Neuronal stem cell (in vitro differentiated cells): ENCODE measurements at regions not wholly inside any gene's neighbourhood (a gene's known extent, or its start where the extent isn't known, plus 50 kb on each side); places are given as distances from the start of the nearest gene placed in this dataset.

ENCODE experiments used
- DNase-seq: peaks from one replicate; pipeline ENCODE4 v3.0.0-alpha.2; 2013; ENCODE audit warnings: low spot score
- H2AFZ ChIP-seq: one replicate; pipeline ENCODE4 v1.6.1; 2013; ENCODE audit warnings: mild to moderate bottlenecking, low read length, inconsistent platforms
- H2AK5ac ChIP-seq: 2 replicates; pipeline ENCODE4 v1.6.1; 2013; ENCODE audit warnings: low read depth, mild to moderate bottlenecking, inconsistent platforms, low read length, moderate library complexity, mixed read lengths
- H2BK120ac ChIP-seq: 2 replicates; pipeline ENCODE4 v1.6.1; 2013; ENCODE audit warnings: low read depth, mild to moderate bottlenecking, inconsistent platforms, low read length, moderate library complexity, mixed read lengths
- H2BK12ac ChIP-seq: one replicate; pipeline ENCODE4 v1.6.1; 2013; ENCODE audit warnings: low read length, inconsistent platforms
- H2BK15ac ChIP-seq: 2 replicates; pipeline ENCODE4 v1.6.1; 2013; ENCODE audit warnings: mild to moderate bottlenecking, low read length, inconsistent platforms, mixed read lengths
- H2BK5ac ChIP-seq: one replicate; pipeline ENCODE4 v1.6.1; 2013; ENCODE audit warnings: inconsistent platforms, mild to moderate bottlenecking, low read length, moderate library complexity
- H3K14ac ChIP-seq: one replicate; pipeline ENCODE4 v1.6.1; 2013; ENCODE audit warnings: low read length, inconsistent platforms
- H3K18ac ChIP-seq: 2 replicates; pipeline ENCODE4 v1.6.1; 2013; ENCODE audit warnings: low read length, inconsistent platforms
- H3K23ac ChIP-seq: 2 replicates; pipeline ENCODE4 v1.6.1; 2013; ENCODE audit warnings: low read depth, mild to moderate bottlenecking, mixed read lengths, low read length, inconsistent platforms; ENCODE audit not compliant: poor library complexity
- H3K27ac ChIP-seq: replicated peaks from 3 replicates; pipeline ENCODE4 v1.5.1; 2013; ENCODE audit warnings: low read length, inconsistent platforms
- H3K27me3 ChIP-seq, 3 experiments: 2 replicates each; pipeline ENCODE4 v1.6.1; 2013; ENCODE audit warnings: low read length in 3 of 3, mild to moderate bottlenecking in 2 of 3, inconsistent platforms in 1 of 3, low read depth in 1 of 3, mixed read lengths in 1 of 3, moderate library complexity in 1 of 3; ENCODE audit not compliant: control insufficient read depth in 3 of 3, insufficient read depth in 3 of 3
- H3K36me3 ChIP-seq, 2 donors: replicated peaks in 1 of 2; 2 replicates each; pipeline ENCODE4 v1.6.1; 2013; ENCODE audit warnings: low read length in 2 of 2; ENCODE audit not compliant: control insufficient read depth in 2 of 2, insufficient read depth in 2 of 2
- H3K4ac ChIP-seq: 2 replicates; pipeline ENCODE4 v1.6.1; 2013; ENCODE audit warnings: inconsistent platforms, mild to moderate bottlenecking, low read length, moderate library complexity
- H3K4me1 ChIP-seq, 2 donors: 1 replicate in 1 of 2; 2 replicates in 1 of 2; pipeline ENCODE4 v1.6.1; 2013; ENCODE audit warnings: low read length in 2 of 2, low read depth in 1 of 2; ENCODE audit not compliant: control insufficient read depth in 2 of 2, insufficient read depth in 1 of 2
- H3K4me2 ChIP-seq: one replicate; pipeline ENCODE4 v1.6.1; 2013; ENCODE audit warnings: mild to moderate bottlenecking, low read length, inconsistent platforms; ENCODE audit not compliant: insufficient read depth, poor library complexity, severe bottlenecking
- H3K4me3 ChIP-seq, 2 donors: 2 replicates each; pipeline ENCODE4 v1.5.1; 2013; ENCODE audit warnings: low read length in 2 of 2, mild to moderate bottlenecking in 2 of 2, inconsistent platforms in 1 of 2, moderate library complexity in 1 of 2
- H3K79me1 ChIP-seq: one replicate; pipeline ENCODE4 v1.6.1; 2013; ENCODE audit warnings: low read depth, mild to moderate bottlenecking, inconsistent platforms, low read length, moderate library complexity
- H3K9ac ChIP-seq: one replicate; pipeline ENCODE4 v1.6.1; 2013; ENCODE audit warnings: mild to moderate bottlenecking, low read depth, low read length, inconsistent platforms; ENCODE audit not compliant: poor library complexity
- H3K9me3 ChIP-seq, 2 donors: replicated peaks in 1 of 2; 2 replicates each; pipeline versions ENCODE3 to v1.6.1; 2013; ENCODE audit warnings: low read length in 2 of 2, mild to moderate bottlenecking in 2 of 2, inconsistent platforms in 1 of 2, low read depth in 1 of 2, mixed read lengths in 1 of 2, moderate library complexity in 1 of 2; ENCODE audit not compliant: control insufficient read depth in 2 of 2, insufficient read depth in 1 of 2
- H4K8ac ChIP-seq: one replicate; pipeline ENCODE4 v1.6.1; 2013; ENCODE audit warnings: low read depth, mild to moderate bottlenecking, inconsistent platforms, low read length, moderate library complexity
- H4K91ac ChIP-seq: one replicate; pipeline ENCODE4 v1.6.1; 2013; ENCODE audit warnings: low read length, low read depth, mild to moderate bottlenecking, inconsistent platforms; ENCODE audit not compliant: poor library complexity
- WGBS, 2 donors: extraction: QIAGEN DNeasy Blood & Tissue Kit; methylation state at CpG; one replicate each; pipeline ENCODE4 v1.1.7; 2013; ENCODE audit warnings: missing lambda C conversion rate in 2 of 2, mixed read lengths in 1 of 2; ENCODE audit not compliant: insufficient read length in 2 of 2, insufficient replicate concordance in 1 of 2; ENCODE audit errors: extremely low coverage in 2 of 2; 5-methylcytosine and 5-hydroxymethylcytosine counted together

DNA sequence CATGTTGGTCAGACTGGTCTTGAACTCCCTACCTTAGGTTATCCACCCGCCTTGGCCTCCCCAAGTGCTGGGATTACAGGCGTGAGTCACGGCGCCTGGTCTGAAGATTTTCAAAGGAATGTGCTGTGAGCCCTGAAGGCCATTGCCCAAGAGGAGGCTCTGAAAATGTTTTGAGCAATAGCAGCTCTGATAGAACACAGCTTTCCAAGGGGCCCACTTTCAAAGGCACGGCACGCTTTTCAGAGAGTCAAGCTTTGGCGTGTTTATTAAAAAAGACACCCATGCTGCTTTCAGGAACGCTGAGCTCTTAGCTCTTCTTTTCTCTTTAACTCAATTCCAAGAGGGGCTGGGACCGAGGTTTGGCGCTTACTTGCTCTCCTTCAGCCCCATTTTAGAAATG, 73.8 kb upstream of the CDON start:
- no peak for DNase-seq
- Histone ChIP-seq H3K27ac (no peak overlapping the region), H3K9ac (no peak overlapping the region), H2BK15ac (no peak overlapping the region), H3K27me3 (peaks cover 0 to 99% (median 0%) of the 10 kb centered on the region in 3 experiments), H2AK5ac (no peak overlapping the region), H3K4me2 (no peak overlapping the region), H2BK12ac (no peak overlapping the region), H3K9me3 (peaks cover 0 to 7% of the 10 kb centered on the region in 2 donors), H2BK120ac (no peak overlapping the region), H3K4me1 (peaks cover 0 to 21% of the 10 kb centered on the region in 2 donors), H3K36me3 (no peaks in the 10 kb centered on the region), H3K23ac (no peak overlapping the region), H4K8ac (no peak overlapping the region), H4K91ac (no peak overlapping the region), H3K14ac (no peak overlapping the region), H2AFZ (no peak overlapping the region), H3K4ac (no peak overlapping the region), H3K79me1 (no peaks in the 10 kb centered on the region), H3K18ac (no peak overlapping the region), H2BK5ac (no peak overlapping the region), H3K4me3 (no peak overlapping the region)
- WGBS, 2 donors: no CpG with 5 or more reads among the region's 10 CpGs

DNA sequence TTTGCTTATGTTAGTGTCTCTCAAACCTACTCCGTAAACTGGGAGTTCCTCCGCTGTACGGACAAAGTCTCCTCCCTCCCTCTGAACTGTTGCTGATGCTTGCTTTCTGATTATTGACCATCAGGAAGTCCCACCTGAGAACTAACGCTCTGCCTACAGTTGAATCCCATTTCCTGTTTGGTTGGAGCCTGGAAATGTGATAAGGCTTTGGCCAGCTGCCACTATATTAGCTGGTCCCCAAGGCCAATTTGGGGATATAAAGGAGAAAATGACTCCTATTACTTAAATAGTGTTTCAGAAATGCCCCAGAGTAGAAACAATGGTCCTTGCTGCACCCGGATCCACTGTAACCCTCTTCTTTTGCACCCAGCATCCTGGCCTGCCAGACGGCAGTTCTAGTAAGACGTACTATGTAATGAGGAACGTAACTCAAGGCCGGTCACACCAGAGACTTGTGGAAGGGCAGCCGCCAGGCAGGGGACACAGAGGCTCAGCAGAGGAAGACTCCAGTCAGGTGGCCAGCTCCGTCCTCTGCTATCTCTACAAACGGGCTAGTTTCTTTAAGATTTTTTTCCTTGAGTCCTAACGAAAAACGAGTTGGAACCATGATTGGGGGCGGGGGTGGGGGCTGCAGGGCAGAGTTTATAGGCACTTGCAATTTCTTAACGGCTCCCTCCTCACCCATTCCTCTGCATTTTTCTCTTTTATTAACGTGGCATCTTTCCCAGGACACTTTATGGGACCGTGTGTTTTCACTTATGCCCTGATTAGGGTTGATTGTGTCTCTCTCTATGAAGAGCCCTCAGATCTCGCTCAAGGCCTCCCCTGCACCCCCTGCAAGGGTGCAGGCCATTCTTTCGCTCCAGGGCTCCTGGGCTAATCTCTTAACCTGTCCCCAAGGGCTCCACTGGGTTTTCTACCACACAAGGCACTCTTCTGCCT, 72.8 kb upstream of the CDON start:
- no peak overlapping the region for H2AK5ac ChIP-seq
- no peak overlapping the region for H2BK15ac ChIP-seq
- H3K4me3 ChIP-seq: no peak overlapping the region
- H3K14ac ChIP-seq: no peak overlapping the region
- no peak overlapping the region for H2AFZ ChIP-seq
- H2BK120ac ChIP-seq: no peak overlapping the region
- no peak overlapping the region for H2BK5ac ChIP-seq
- H3K36me3 ChIP-seq: no peaks in the 10 kb centered on the region
- H3K9ac ChIP-seq: no peak overlapping the region
- no peak overlapping the region for H3K4me2 ChIP-seq
- WGBS, 2 donors: no CpG with 5 or more reads among the region's 20 CpGs
- H3K4ac ChIP-seq: no peak overlapping the region
- H3K27ac ChIP-seq: no peak overlapping the region
- DNase-seq: no peak
- no peaks in the 10 kb centered on the region for H3K79me1 ChIP-seq
- no peak overlapping the region for H3K18ac ChIP-seq
- no peak overlapping the region for H4K8ac ChIP-seq
- H3K9me3 ChIP-seq: peaks cover 0 to 10% of the 10 kb centered on the region in 2 donors
- H2BK12ac ChIP-seq: no peak overlapping the region
- no peak overlapping the region for H3K23ac ChIP-seq
- peaks cover 0 to 18% of the 10 kb centered on the region in 2 donors for H3K4me1 ChIP-seq
- peaks cover 0 to 95% (median 0%) of the 10 kb centered on the region in 3 experiments for H3K27me3 ChIP-seq
- H4K91ac ChIP-seq: no peak overlapping the region

DNA sequence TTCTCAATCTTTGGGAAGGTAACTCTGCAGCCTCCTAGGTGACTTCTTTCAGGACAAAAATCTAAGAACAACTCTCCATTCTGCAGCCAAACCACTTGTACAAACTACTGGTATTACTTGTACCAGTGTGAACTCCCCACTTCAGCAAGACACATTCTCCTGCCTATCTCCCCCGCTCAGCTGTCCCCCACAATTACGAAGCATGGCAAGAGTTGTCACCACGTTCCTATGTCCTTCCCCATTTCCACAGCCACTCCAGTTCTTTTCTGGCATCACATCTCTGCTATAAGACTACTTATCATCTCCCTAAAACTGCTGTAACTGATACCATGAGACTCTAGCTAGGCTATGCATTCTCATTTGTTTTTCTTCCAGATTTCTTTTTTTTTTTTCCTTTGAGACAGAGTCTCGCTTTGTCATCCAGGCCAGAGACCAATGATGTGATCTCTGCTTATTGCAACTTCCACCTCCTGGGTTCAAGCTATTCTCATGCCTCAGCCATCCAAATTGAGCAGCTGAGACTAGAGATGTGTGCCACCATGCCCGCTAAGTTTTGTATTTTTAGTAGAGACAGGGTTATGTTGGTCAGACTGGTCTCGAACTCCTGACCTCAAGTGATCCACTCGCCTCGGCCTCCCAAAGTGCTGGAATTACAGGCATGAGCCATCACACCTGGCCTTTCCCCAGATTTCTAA, 71.9 kb upstream of the CDON start:
- Histone ChIP-seq H2AFZ (no peak overlapping the region), H3K36me3 (no peaks in the 10 kb centered on the region), H3K9ac (no peak overlapping the region), H2AK5ac (no peak overlapping the region), H2BK12ac (no peak overlapping the region), H2BK120ac (no peak overlapping the region), H3K4me2 (no peak overlapping the region), H3K27ac (no peak overlapping the region), H3K4ac (no peak overlapping the region), H4K8ac (no peak overlapping the region), H3K23ac (no peak overlapping the region), H2BK5ac (no peak overlapping the region), H3K14ac (no peak overlapping the region), H3K27me3 (peaks cover 0 to 95% (median 0%) of the 10 kb centered on the region in 3 experiments), H3K79me1 (no peaks in the 10 kb centered on the region), H3K18ac (no peak overlapping the region), H3K9me3 (peaks cover 0 to 10% of the 10 kb centered on the region in 2 donors), H3K4me1 (peaks cover 3 to 17% of the 10 kb centered on the region in 2 donors), H2BK15ac (no peak overlapping the region), H4K91ac (no peak overlapping the region), H3K4me3 (no peak overlapping the region)
- no CpG with 5 or more reads among the region's 8 CpGs for WGBS, 2 donors
- DNase-seq: no peak

DNA sequence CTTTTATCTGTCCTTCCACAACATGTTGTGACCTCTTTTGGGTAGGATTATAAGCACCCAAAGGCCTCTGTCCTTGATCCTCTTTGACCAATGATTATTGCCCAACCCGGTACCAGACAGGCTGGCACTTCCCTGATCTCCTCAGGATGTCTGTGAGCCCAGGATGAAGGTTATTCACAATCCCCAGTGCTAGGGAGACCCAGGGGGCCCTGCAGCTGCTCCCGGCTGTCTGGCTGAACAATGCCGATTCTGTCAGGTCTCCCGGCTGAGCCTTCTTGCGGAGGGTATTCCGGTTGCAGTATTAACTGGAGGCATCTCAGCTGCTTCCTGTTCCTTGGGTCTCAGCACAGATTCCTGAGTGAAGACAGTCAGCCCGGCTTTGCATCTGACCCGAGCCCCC, 71.2 kb upstream of the CDON start:
- Histone ChIP-seq H2BK15ac (no peak overlapping the region), H2BK12ac (no peak overlapping the region), H2BK5ac (no peak overlapping the region), H4K8ac (no peak overlapping the region), H3K23ac (no peak overlapping the region), H3K18ac (peak overlapping the region; percentile 16), H3K4ac (no peak overlapping the region), H3K36me3 (no peaks in the 10 kb centered on the region), H2AFZ (no peak overlapping the region), H2AK5ac (no peak overlapping the region), H3K27ac (no peak overlapping the region), H3K27me3 (peaks cover 0 to 93% (median 0%) of the 10 kb centered on the region in 3 experiments), H2BK120ac (no peak overlapping the region), H3K4me2 (no peak overlapping the region), H3K9ac (no peak overlapping the region), H3K79me1 (no peaks in the 10 kb centered on the region), H3K14ac (no peak overlapping the region), H3K4me3 (no peak overlapping the region), H3K4me1 (peaks cover 5 to 12% of the 10 kb centered on the region in 2 donors), H4K91ac (no peak overlapping the region), H3K9me3 (peaks cover 0 to 10% of the 10 kb centered on the region in 2 donors)
- DNase-seq: no peak
- WGBS, 2 donors: no CpG with 5 or more reads among the region's 8 CpGs
